Peyer's patch (tissue), 4 donors: ENCODE measurements at regions not wholly inside any gene's neighbourhood (a gene's known extent, or its start where the extent isn't known, plus 50 kb on each side); places are given as distances from the start of the nearest gene placed in this dataset.

Experiments
- DNase-seq, 3 donors: peaks; one replicate each; pipeline ENCODE4 v3.0.0-alpha.2; 2017 to 2019
- H3K27ac ChIP-seq, 4 donors: fragments of 200-600 bp; sonication (generic); one replicate each; pipeline ENCODE4 v1.5.1; 2016 to 2019
- H3K27me3 ChIP-seq, 2 donors: fragments of 200-600 bp; sonication (generic); one replicate each; pipeline ENCODE4 v1.5.1; 2019
- H3K36me3 ChIP-seq, 3 donors: fragments of 200-600 bp; sonication (generic); one replicate each; pipeline ENCODE4 v1.5.1; 2016 to 2019
- H3K4me1 ChIP-seq, 4 donors: fragments of 200-600 bp; sonication (generic); one replicate each; pipeline ENCODE4 v1.5.1; 2016 to 2019
- H3K4me3 ChIP-seq, 4 donors: fragments of 200-600 bp; sonication (generic); 1 replicate in 3 of 4; 2 replicates in 1 of 4; pipeline ENCODE4 v1.5.1; 2016 to 2019; ENCODE audit warnings: mild to moderate bottlenecking in 1 of 4
- H3K9me3 ChIP-seq, 4 donors: fragments of 200-600 bp; sonication (generic); one replicate each; pipeline ENCODE4 v1.5.1; 2016 to 2019; ENCODE audit warnings: mild to moderate bottlenecking in 1 of 4
- POLR2A ChIP-seq, 2 donors: fragments of 450-650 bp; IDR thresholded peaks; one replicate each; pipeline ENCODE4 v1.5.1; 2017; ENCODE audit warnings: antibody characterized with exemption in 2 of 2, mild to moderate bottlenecking in 2 of 2, moderate library complexity in 2 of 2
- TF ChIP-seq, protein P1 (sequence below), 6 experiments: fragments of 450-650 bp in 4 of 6; fragments of 200-600 bp in 2 of 6; sonication (generic) in 1 of 6; IDR thresholded peaks; one replicate each; pipeline ENCODE4 v1.5.1; 2017 to 2019; ENCODE audit warnings: antibody characterized with exemption in 6 of 6, mild to moderate bottlenecking in 3 of 6, moderate library complexity in 1 of 6

DNA sequence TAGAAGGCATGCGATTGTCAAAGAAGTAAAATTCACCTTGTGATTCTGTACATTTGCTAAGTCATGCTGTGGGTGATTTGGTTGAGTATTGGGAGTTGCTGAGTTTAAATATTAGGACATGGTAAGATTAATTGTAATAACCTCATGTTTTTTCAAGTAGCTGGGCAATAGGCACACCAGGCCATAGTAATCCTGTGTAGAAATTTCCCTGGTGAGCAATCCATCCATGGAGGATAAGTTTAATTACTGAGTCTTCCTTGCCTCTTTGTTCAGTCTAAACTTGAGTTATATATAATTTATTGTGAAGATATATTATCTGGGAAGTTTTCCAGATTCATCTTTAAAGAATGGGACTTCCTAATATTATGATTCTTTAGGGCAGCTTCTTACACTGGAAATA is 221.1 kb upstream of the NUDT12 start:
- no peak for TF ChIP-seq POLR2A (IDR thresholded peaks at IDR 0.05)
- TF ChIP-seq, protein P1, sequence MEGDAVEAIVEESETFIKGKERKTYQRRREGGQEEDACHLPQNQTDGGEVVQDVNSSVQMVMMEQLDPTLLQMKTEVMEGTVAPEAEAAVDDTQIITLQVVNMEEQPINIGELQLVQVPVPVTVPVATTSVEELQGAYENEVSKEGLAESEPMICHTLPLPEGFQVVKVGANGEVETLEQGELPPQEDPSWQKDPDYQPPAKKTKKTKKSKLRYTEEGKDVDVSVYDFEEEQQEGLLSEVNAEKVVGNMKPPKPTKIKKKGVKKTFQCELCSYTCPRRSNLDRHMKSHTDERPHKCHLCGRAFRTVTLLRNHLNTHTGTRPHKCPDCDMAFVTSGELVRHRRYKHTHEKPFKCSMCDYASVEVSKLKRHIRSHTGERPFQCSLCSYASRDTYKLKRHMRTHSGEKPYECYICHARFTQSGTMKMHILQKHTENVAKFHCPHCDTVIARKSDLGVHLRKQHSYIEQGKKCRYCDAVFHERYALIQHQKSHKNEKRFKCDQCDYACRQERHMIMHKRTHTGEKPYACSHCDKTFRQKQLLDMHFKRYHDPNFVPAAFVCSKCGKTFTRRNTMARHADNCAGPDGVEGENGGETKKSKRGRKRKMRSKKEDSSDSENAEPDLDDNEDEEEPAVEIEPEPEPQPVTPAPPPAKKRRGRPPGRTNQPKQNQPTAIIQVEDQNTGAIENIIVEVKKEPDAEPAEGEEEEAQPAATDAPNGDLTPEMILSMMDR (IDR thresholded peaks at IDR 0.05), result no peak
- no peaks in the 10 kb centered on the region for H3K4me1 ChIP-seq
- no peak overlapping the region for H3K27ac ChIP-seq
- H3K36me3 ChIP-seq, result no peaks in the 10 kb centered on the region
- H3K4me3 ChIP-seq, result no peak overlapping the region
- no peaks in the 10 kb centered on the region for H3K9me3 ChIP-seq
- no peaks in the 10 kb centered on the region for H3K27me3 ChIP-seq
- DNase-seq, result no peak

DNA sequence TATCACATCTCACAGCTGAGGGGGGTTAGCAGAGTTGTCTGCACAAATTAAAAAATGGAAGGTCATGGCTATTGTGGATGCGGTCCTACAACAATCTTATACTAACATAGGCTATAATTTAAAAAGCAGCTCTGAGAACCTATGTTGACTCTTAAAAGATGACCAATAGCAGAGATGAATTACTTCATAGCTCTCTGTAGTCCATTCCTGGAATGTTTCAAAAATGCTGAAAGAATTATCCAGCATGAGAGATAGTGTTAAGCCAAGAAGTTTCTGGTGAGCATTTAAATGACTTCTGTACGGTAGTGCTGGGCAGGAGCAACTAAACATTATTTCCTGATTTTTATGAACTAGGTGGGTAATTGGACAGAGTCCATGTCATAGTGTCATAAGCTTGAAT is 218.2 kb upstream of the NUDT12 start:
- Histone ChIP-seq H3K9me3 (no peaks in the 10 kb centered on the region), H3K27ac (no peak overlapping the region), H3K36me3 (no peaks in the 10 kb centered on the region), H3K27me3 (no peaks in the 10 kb centered on the region), H3K4me3 (no peak overlapping the region), H3K4me1 (no peaks in the 10 kb centered on the region)
- TF ChIP-seq POLR2A (IDR thresholded peaks at IDR 0.05), result no peak
- TF ChIP-seq, protein P1 (IDR thresholded peaks at IDR 0.05), result no peak
- DNase-seq, result no peak

DNA sequence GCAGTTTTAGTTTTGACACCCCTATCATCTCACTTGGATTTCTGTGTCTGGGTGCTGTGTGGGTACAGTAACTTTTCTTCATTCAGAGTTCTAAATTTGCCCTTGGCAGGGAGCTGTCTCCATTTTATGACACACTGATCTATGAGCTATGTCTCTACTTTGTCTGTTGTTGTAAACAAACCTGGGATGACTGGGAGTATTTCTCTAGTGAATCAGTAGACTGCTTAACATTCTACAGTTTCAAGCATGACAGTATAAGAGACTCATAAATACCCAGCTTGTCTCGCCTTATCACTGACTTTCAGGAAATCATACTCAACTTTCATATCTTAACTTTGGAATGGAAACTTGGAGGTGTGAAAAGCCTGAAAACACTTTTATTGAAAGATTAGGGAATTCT is 212.1 kb upstream of the NUDT12 start:
- no peak overlapping the region for H3K27ac ChIP-seq
- H3K36me3 ChIP-seq, result no peaks in the 10 kb centered on the region
- TF ChIP-seq, protein P1 (IDR thresholded peaks at IDR 0.05), result no peak
- no peak for TF ChIP-seq POLR2A (IDR thresholded peaks at IDR 0.05)
- no peak for DNase-seq
- no peaks in the 10 kb centered on the region for H3K4me1 ChIP-seq
- no peaks in the 10 kb centered on the region for H3K9me3 ChIP-seq
- no peaks in the 10 kb centered on the region for H3K27me3 ChIP-seq
- H3K4me3 ChIP-seq, result no peak overlapping the region

DNA sequence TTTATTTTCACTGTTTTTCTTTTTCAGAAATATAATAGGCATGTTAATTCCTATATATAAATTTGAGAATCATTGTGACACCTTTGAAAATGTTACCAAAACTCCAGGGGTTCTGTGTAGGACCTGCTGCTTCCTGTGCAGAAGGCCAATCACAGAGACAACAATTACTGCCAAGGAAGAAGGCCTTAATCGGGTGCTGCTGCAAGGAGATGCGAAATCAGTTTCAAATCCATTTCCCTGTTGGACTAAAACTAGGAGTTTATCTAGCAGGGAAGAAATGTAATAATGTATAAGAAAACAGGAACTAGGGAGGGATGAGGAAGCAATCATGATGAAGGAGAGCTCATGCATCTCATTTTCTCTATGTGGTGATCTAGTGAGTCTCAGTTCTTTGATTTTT is 209.7 kb upstream of the NUDT12 start:
- Histone ChIP-seq H3K9me3 (no peaks in the 10 kb centered on the region), H3K4me1 (no peaks in the 10 kb centered on the region), H3K27ac (no peak overlapping the region), H3K4me3 (no peak overlapping the region), H3K27me3 (no peaks in the 10 kb centered on the region), H3K36me3 (no peaks in the 10 kb centered on the region)
- TF ChIP-seq POLR2A (IDR thresholded peaks at IDR 0.05), result no peak
- TF ChIP-seq, protein P1 (IDR thresholded peaks at IDR 0.05), result no peak
- no peak for DNase-seq

DNA sequence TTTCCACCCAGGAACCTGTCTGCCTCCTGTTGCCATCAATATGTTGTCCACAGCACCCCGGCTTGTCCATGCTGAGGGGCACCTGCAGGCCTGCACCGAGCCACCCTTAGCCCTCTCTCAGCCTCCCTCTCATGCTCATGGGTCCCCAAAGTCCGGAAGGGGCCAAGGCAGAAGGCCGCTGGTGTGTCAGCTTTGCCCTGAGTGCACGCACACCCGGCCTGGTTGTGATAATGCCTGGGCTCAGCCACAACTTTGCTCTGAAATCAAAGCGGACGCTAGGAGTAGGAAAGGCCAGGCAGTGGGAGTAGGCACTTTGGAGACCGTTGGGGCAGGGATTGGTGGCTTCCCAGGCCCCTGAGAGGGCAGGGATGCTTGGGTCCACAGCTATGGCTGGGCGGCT is 201.8 kb upstream of the NUDT12 start:
- Histone ChIP-seq H3K27me3 (no peaks in the 10 kb centered on the region), H3K36me3 (no peaks in the 10 kb centered on the region), H3K27ac (no peak overlapping the region), H3K4me1 (no peaks in the 10 kb centered on the region), H3K9me3 (no peaks in the 10 kb centered on the region), H3K4me3 (no peak overlapping the region)
- no peak for TF ChIP-seq POLR2A (IDR thresholded peaks at IDR 0.05)
- TF ChIP-seq, protein P1 (IDR thresholded peaks at IDR 0.05), result no peak
- no peak for DNase-seq

DNA sequence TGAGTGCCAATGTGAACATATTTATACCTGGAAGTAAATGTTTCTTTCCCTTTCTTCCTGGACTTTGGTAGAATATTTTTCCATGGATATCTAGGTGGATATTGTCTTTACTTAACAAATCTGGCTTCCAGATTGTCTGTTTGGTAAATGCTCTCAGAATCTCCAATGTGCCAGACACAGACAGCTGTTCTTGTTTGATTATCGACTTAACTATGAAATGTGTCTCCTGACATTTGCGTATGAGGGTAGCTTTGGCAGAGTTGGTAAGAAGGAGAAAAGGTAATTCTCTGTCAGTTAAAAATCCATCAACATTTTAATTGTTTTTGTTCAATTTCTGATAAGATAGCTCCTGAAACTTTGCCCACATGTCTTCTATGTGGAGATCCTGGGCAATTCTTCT is 196.4 kb upstream of the NUDT12 start:
- H3K4me3 ChIP-seq, result no peak overlapping the region
- no peaks in the 10 kb centered on the region for H3K27me3 ChIP-seq
- H3K4me1 ChIP-seq, result no peaks in the 10 kb centered on the region
- H3K27ac ChIP-seq, result no peak overlapping the region
- H3K36me3 ChIP-seq, result no peaks in the 10 kb centered on the region
- H3K9me3 ChIP-seq, result no peaks in the 10 kb centered on the region
- DNase-seq, result no peak
- TF ChIP-seq, protein P1 (IDR thresholded peaks at IDR 0.05), result no peak
- no peak for TF ChIP-seq POLR2A (IDR thresholded peaks at IDR 0.05)
